ENCODE measurements at regions not wholly inside any gene's neighbourhood (a gene's known extent, or its start where the extent isn't known, plus 50 kb on each side); places are given as distances from the start of the nearest gene placed in this dataset.

- H3K4me1 ChIP-seq (ENCODE audit: control insufficient read depth, insufficient read depth, low read length): peaks cover 11% of the 10 kb centered on the region
- ChIA-PET POLR2A (interaction anchor here (0.5 to 1.8 kb wide), 4 partner anchors 52 to 146 kb away, joined by 4 to 8 read pairs (median 6); partner anchors contain the start of gene MEF2A), CTCF (interaction anchor here (0.5 to 1.6 kb wide), 4 partner anchors 197 to 480 kb away, joined by 3 to 6 read pairs (median 4); no protein-coding TSS in a partner anchor)
- no peak overlapping the region for H3K4me3 ChIP-seq (ENCODE audit: low read depth, low read length)
- H3K36me3 ChIP-seq (ENCODE audit: control insufficient read depth in 2 of 2, insufficient read depth in 1 of 2, low read length in 2 of 2): no peaks in the 10 kb centered on the region
- H3K9me3 ChIP-seq (ENCODE audit: control insufficient read depth, insufficient read depth, low read depth, low read length): no peaks in the 10 kb centered on the region
- peak overlapping the region; percentile 66; the same call in 1 of the 2 replicates for H3K27ac ChIP-seq (ENCODE audit: extremely low read depth, low read depth, low read length)
- no peak for TF ChIP-seq SP3 (tag by site-specific recombination; IDR thresholded peaks at IDR 0.05)
- no peak for TF ChIP-seq ZNF211 (tag by site-specific recombination; IDR thresholded peaks at IDR 0.05; ENCODE audit: low read depth)
- TF ChIP-seq ZNF121 (tag by site-specific recombination; IDR thresholded peaks at IDR 0.05): no peak
- TF ChIP-seq FEZF1 (tag by site-specific recombination; IDR thresholded peaks at IDR 0.05): 0 out of 2 replicates have a peak, but pooled peaks have one; percentile 35
- no peak for TF ChIP-seq ZNF132 (tag by site-specific recombination; IDR thresholded peaks at IDR 0.05; ENCODE audit: borderline replicate concordance)
- no peak for TF ChIP-seq ZNF362 (tag by site-specific recombination; IDR thresholded peaks at IDR 0.05)
- no peak for TF ChIP-seq ZNF280D (tag by site-specific recombination; IDR thresholded peaks at IDR 0.05)
- peak; percentile 92 for TF ChIP-seq ZXDB (tag by site-specific recombination; IDR thresholded peaks at IDR 0.05)
- peak; percentile 29; the same call in 1 of the 2 replicates for TF ChIP-seq ZBTB17 (tag by site-specific recombination; IDR thresholded peaks at IDR 0.05)
- no peak for TF ChIP-seq ZNF623 (tag by site-specific recombination; IDR thresholded peaks at IDR 0.05)
- TF ChIP-seq, protein P1, sequence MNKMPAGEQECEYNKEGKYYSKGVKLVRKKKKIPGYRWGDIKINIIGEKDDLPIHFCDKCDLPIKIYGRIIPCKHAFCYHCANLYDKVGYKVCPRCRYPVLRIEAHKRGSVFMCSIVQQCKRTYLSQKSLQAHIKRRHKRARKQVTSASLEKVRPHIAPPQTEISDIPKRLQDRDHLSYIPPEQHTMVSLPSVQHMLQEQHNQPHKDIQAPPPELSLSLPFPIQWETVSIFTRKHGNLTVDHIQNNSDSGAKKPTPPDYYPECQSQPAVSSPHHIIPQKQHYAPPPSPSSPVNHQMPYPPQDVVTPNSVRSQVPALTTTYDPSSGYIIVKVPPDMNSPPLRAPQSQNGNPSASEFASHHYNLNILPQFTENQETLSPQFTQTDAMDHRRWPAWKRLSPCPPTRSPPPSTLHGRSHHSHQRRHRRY (tag by site-specific recombination; IDR thresholded peaks at IDR 0.05): no peak
- TF ChIP-seq ZNF16 (tag by site-specific recombination; IDR thresholded peaks at IDR 0.05; ENCODE audit: low read depth): no peak
- no peak for TF ChIP-seq ZNF112 (tag by site-specific recombination; IDR thresholded peaks at IDR 0.05)
- TF ChIP-seq HIC1 (tag by site-specific recombination; IDR thresholded peaks at IDR 0.05): no peak
- no peak for TF ChIP-seq ZNF48 (tag by site-specific recombination; IDR thresholded peaks at IDR 0.05)
- TF ChIP-seq ZNF266 (tag by site-specific recombination; IDR thresholded peaks at IDR 0.05; ENCODE audit: low read depth): no peak
- TF ChIP-seq YY1 (tag by site-specific recombination; IDR thresholded peaks at IDR 0.05): no peak
- no peak for TF ChIP-seq ZNF184 (tag by site-specific recombination; IDR thresholded peaks at IDR 0.05)
- TF ChIP-seq ZNF292 (tag by site-specific recombination; IDR thresholded peaks at IDR 0.05; ENCODE audit: borderline replicate concordance, low read depth): no peak
- TF ChIP-seq ZNF510 (tag by site-specific recombination; IDR thresholded peaks at IDR 0.05; ENCODE audit: insufficient replicate concordance): no peak
- no peak for TF ChIP-seq ZNF155 (tag by site-specific recombination; IDR thresholded peaks at IDR 0.05)
- TF ChIP-seq YY2 (tag by site-specific recombination; IDR thresholded peaks at IDR 0.05): no peak
- no peak for TF ChIP-seq BCL11B (tag by site-specific recombination; IDR thresholded peaks at IDR 0.05; ENCODE audit: low read depth)
- no peak for TF ChIP-seq HOXA7 (CRISPR knock-in tag; IDR thresholded peaks at IDR 0.05; ENCODE audit: borderline replicate concordance)
- no peak for TF ChIP-seq ZNF610 (tag by site-specific recombination; IDR thresholded peaks at IDR 0.05; ENCODE audit: borderline replicate concordance)
- TF ChIP-seq ZNF488 (tag by site-specific recombination; IDR thresholded peaks at IDR 0.05): no peak
- no peak for TF ChIP-seq ZSCAN30 (tag by site-specific recombination; IDR thresholded peaks at IDR 0.05)
- TF ChIP-seq ZSCAN4 (tag by site-specific recombination; IDR thresholded peaks at IDR 0.05): no peak
Observed at GRCh38 chr15:99507504-99508310, 58.1 kb upstream of the MEF2A start.

Measured in HEK293 (cell line).